GM04504 (cell line): ENCODE measurements at regions not wholly inside any gene's neighbourhood (a gene's known extent, or its start where the extent isn't known, plus 50 kb on each side); places are given as distances from the start of the nearest gene placed in this dataset.
A peak's percentile ranks its signal among the peaks of the same experiment; 100 is the strongest.
"Not testable (repeated sequence)": the region's sequence is repeated elsewhere in the genome, so short reads cannot be mapped to it uniquely, and the experiment has no call there.

ENCODE experiments used
- DNase-seq: peaks from one replicate; pipeline ENCODE4 v3.0.0-alpha.2; 2012; ENCODE audit warnings: low read depth

- no peak for DNase-seq
Observed at GRCh38 chr18:2112435-2113045, 458.8 kb downstream of the METTL4 start.

DNA sequence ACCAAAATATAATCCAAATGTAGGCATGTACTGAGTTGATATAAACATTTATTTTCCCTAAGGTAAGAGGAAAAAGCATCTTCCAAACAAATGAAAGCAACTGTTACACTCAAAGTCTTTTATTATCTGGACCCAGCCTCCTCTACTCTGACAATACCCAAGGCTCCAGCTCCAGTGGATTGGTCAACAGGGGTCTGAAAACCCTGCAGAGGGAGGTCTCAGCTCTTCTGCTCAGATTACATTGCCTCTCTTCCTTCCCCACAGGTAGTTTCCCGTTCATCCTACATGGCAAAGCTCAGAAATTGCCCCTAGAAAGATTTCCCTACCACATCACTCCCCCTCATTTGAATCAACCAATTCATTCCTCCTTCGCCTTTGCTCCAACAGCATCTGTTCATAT is 457.0 kb downstream of the METTL4 start:
- DNase-seq, result no peak

GRCh38 chr18:2114765-2115164 is 456.5 kb downstream of the METTL4 start:
- DNase-seq, result no peak

- DNase-seq, result no peak
Observed at GRCh38 chr18:2121224-2121623, 450.1 kb downstream of the METTL4 start.

GRCh38 chr18:2123077-2123476 is 448.2 kb downstream of the METTL4 start:
- DNase-seq, result no peak

GRCh38 chr18:2134364-2134763 is 436.9 kb downstream of the METTL4 start:
- no peak for DNase-seq

- no peak for DNase-seq
Observed at GRCh38 chr18:2135309-2135708, 436.0 kb downstream of the METTL4 start.

DNA sequence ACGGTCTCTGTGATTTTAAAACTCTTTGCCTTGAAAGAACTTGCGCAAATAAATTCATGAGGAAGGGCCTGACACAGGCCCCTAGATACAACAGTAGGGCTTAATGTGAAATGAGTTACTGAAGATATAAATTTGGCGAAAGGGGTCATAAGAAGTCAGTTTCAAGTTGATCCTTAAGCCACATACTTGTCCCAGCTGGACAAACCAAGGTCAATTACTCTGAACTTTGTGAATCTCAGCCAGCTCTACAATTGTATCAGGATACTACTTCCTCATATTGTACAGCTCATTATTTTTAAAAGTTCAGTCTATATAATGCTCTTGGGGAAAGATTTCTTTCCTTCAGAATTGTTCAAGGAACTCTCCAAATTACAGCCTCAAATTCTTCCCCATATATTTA is 432.8 kb downstream of the METTL4 start:
- no peak for DNase-seq

DNA sequence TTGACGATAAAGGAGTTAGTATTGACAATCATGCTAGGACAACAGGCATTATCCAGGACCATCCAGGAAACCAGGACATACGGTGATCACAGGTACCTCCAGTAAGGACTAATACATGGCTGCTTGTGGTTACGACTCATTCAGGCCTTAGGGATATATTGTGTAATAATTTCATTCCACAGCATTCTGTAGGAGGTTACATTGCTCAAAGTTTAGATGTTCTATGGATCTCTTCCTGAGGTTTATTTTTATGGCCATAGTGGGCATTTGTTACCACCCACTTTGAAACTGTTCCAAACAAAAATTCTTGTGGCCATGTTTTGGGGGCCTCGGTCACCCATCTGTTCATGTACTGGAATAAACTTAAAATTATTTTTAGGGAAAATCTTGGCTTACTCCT is 431.6 kb downstream of the METTL4 start:
- DNase-seq, result no peak

DNA sequence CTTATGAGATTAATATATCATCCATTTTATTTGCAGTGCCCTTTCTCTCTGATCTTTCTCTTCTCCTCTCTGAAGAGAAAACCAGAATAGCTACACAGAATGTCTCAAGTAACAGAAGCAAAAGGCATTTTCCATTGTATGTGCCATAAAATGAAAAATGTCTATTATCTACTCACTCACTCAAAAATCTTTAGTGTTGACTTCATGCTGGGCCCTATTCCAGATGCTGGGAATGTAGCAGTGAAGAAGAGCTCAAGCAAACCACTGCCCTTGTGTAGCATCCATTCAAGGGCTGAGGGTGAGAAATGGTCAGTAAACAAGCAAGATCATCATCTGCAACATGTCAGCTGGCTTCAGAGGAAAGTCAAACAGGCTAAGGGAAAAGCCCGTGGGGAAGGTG is 427.7 kb downstream of the METTL4 start:
- no peak for DNase-seq

DNA sequence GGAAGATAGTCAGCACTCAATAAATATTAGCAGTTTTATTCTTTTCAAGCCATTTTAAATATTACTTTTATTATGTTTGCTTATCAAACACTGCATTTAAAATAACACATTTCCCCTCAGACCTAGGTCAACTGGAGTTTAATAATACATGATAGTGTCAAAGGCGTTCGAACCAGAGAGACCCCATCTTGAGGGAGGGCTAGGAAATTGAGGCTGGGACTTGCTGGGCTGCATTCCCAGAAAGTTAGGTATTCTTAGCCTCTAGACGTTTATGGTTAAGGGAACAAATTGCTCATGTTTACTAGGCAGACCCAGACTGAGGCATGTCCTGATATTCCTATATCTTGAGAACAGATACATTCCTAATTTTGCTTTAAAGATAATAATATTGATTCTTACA is 426.5 kb downstream of the METTL4 start:
- DNase-seq, result no peak

- DNase-seq, result no peak
Observed at GRCh38 chr18:2146092-2146491, 425.2 kb downstream of the METTL4 start.

DNA sequence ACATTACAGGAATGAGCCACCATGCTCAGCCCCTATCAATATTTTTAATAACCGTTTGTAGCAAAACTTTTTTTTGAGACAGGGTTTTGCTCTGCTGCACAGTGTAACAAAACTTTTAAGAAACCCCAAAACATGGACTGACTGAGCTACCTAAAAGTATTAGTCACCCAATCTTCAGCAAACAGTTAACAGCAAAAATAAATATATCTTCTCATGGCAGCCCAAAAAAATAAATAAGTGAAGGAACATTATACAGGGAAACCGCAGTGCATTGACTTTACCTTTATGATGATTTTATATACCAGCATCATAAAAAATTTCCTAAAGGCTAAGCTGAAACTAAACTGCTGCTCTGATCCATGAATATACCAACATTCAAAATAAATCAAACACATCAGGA is 424.6 kb downstream of the METTL4 start:
- DNase-seq, result no peak

DNA sequence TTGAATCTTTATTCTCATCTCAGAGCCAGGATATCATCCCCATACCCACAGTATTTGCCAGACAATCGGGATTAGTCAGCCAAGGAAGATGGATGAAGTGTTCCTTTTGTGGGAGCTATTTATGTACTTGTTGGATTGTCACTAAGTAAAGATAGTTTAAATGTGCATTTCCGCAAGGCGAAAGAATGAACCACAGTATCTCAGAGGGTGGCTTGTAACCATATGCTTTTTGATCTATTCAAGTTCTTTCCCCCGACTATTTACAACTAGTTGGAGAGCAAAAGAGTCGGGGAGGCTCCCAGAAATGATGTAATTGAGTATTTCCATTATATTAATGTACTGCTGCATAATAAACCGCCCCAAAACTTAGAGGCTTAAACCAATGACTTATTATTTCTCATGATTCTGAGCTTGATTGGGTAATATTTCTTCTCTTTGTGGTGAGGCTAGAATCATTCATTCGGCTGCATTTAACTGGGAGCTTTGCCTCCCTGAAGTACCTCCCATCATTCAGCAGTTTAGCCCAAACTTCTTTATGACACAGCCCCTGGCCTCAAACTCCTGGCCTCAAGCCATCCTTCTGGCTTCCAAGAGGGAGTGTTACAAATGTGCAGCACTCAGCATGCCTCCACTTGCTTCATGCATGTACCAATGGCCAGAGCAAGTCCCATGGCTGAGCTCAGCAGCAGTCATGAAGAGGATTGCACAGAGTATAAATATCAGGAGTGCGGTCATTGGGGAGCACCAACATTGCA is 423.7 kb downstream of the METTL4 start:
- DNase-seq, result peak; percentile 14

GRCh38 chr18:2148823-2149222 is 422.5 kb downstream of the METTL4 start:
- no peak for DNase-seq

DNA sequence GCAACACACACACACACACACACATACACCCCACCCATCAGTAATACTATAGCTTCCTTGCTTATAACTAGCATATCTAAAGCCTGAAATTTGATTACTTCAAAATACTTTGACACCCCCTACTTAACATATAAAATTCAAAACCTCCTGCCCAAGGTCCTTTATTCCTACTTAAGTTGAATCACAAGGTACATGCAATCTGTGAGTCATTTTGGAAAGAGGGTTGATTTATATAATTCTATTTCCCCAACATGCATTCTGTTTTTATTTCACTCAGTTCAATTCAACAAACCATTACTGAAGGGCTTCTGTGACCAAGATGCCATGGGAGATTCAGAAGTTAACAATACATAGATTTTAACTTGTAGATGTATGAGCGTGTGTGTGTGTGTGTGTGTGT is 420.7 kb downstream of the METTL4 start:
- DNase-seq, result no peak

DNA sequence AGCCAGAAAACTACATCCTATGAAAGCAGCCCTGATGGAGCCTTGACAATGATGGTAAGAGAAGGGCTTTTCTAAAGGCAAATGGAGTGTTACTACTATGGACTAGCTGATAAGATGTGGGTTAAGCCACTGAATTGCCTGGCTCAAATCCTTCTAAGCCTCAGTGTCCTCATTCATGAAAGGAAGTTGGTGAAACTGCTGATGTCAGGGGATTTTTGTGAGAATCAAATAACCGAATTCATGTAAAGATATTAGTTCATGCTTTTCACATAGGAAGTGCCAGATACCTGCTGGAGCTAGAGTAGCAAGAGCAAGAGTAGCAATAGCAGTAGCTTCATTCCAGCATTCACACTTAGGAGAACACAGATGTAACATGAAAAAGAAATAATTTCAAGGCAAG is 417.0 kb downstream of the METTL4 start:
- DNase-seq, result no peak

DNA sequence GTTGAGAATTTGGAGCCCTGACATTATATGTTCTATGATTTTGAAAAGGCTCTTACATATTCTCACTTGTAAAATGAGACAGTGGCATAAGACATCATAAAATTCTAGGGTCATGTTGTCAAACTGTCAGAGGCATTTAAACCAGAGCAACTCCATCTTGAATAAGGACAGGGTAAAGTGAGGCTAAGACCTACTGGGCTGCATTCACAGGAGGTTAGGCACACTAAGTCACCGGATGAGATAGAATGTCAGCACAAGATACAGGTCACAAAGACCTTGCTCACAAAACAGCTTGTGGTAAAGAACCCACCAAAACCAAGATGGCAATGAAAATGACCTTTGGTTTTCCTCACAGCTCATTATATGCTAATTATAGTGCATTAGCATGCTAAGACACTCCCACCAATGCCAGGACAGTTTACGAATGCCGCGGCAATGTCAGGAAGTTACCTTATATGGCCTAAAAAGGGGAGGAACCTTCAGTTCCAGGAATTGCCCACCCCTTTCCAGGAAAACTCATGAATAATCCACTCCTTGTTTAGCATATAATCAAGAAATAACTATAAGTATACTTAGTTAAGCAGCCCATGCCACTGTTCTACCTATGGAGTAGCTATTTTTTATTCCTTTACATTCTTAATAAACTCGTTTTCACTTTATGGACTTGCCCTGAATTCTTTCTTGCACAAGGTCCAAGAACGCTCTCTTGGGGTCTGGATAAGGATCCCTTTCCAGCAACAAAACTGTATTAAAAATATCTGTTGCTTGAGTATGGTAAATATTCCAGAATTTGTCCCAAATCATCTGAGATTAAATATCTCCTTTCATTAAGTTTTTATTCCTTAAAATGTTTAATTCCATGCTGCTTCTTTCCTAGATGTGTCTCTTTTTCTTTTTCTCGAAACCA is 406.4 kb downstream of the METTL4 start:
- DNase-seq, result no peak

- DNase-seq, result not testable (repeated sequence)
Observed at GRCh38 chr18:2166876-2167275, 404.4 kb downstream of the METTL4 start.

- no peak for DNase-seq
Observed at GRCh38 chr18:2168022-2168421, 403.3 kb downstream of the METTL4 start.

DNA sequence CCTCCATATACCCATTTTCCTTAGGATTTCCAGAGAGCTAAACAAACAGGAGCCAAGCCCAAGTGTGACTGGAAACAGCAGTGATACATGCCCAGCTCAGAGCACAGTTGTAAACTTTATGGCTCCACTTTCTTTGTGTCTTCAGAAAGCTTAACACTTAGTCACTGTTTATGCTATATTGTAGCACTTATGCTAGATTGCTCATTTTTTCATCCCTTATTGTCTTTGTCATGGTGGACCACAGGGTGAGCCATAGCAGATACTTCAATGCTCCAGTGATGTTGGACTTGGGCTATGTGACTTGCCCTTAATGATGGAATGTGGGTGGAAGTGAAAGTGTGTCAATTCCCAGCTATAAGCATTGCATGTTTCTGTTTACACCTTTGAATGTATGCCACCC is 401.6 kb downstream of the METTL4 start:
- no peak for DNase-seq

- no peak for DNase-seq
Observed at GRCh38 chr18:2171840-2172625, 399.3 kb downstream of the METTL4 start.
